IMR-90 (cell line): ENCODE measurements at regions not wholly inside any gene's neighbourhood (a gene's known extent, or its start where the extent isn't known, plus 50 kb on each side); places are given as distances from the start of the nearest gene placed in this dataset.

ENCODE experiments used
- ATAC-seq: fragments of 200-7000 bp; cut with Tn5 transposase; 2 replicates; pipeline ENCODE4 v1.9.1; 2020; ENCODE audit warnings: low read depth, mild to moderate bottlenecking, moderate library complexity
- BruUV-seq: library from RNA; stranded (reverse); fragments of 400-500 nt; replicated peaks from 2 replicates; lab custom pipeline; 2021; lab: Mats Ljungman, UMichigan
- CTCF ChIA-PET: fragments of 300-600 bp; formaldehyde crosslinking; extraction: SDS; loops from one replicate; lab custom pipeline; 2021; ENCODE audit warnings: antibody characterized with exemption; lab: Yijun Ruan, JAX
- POLR2A ChIA-PET: fragments of 300-600 bp; sonication (Branson Sonifier 250); formaldehyde crosslinking; loops from one replicate; lab custom pipeline; 2022; ENCODE audit warnings: antibody characterized with exemption; ENCODE audit not compliant: unreplicated experiment; lab: Charles Lee
- DNase-seq: peaks from one replicate; pipeline ENCODE4 v3.0.0; 2013
- H2AFZ ChIP-seq: replicated peaks from 2 replicates; pipeline ENCODE3; 2013; ENCODE audit warnings: low read length, mild to moderate bottlenecking; ENCODE audit not compliant: poor library complexity
- H2AK5ac ChIP-seq: 2 replicates; pipeline ENCODE4 v1.6.1; 2013; ENCODE audit warnings: low read depth, low read length, inconsistent platforms
- H2AK9ac ChIP-seq: replicated peaks from 2 replicates; pipeline ENCODE3; 2013; ENCODE audit warnings: mild to moderate bottlenecking, low read depth, low read length, moderate library complexity; ENCODE audit not compliant: poor library complexity
- H2BK120ac ChIP-seq: 2 replicates; pipeline ENCODE4 v1.6.1; 2013; ENCODE audit warnings: low read depth, low read length, inconsistent platforms
- H2BK15ac ChIP-seq: 3 replicates; pipeline ENCODE4 v1.6.1; 2013; ENCODE audit warnings: low read depth, low read length, inconsistent platforms
- H2BK20ac ChIP-seq: 2 replicates; pipeline ENCODE4 v1.6.1; 2013; ENCODE audit warnings: low read depth, mild to moderate bottlenecking, inconsistent platforms, low read length, moderate library complexity
- H2BK5ac ChIP-seq: 2 replicates; pipeline ENCODE4 v1.6.1; 2013; ENCODE audit warnings: mild to moderate bottlenecking, low read depth, low read length, inconsistent platforms; ENCODE audit not compliant: poor library complexity, severe bottlenecking
- H3K14ac ChIP-seq: replicated peaks from 2 replicates; pipeline ENCODE4 v1.6.1; 2013; ENCODE audit warnings: low read depth, low read length, inconsistent platforms
- H3K18ac ChIP-seq: 2 replicates; pipeline ENCODE4 v1.6.1; 2013; ENCODE audit warnings: low read depth, low read length, control low read depth
- H3K23ac ChIP-seq: 2 replicates; pipeline ENCODE4 v1.6.1; 2013; ENCODE audit warnings: low read depth, low read length, inconsistent platforms
- H3K27ac ChIP-seq: 2 replicates; pipeline ENCODE4 v1.5.1; 2013; ENCODE audit warnings: mild to moderate bottlenecking, control low read depth, low read length; ENCODE audit not compliant: insufficient read depth
- H3K27me3 ChIP-seq: 2 replicates; pipeline ENCODE4 v1.6.1; 2013; ENCODE audit warnings: low read length; ENCODE audit not compliant: control insufficient read depth, insufficient read depth
- H3K36me3 ChIP-seq: 2 replicates; pipeline ENCODE4 v1.6.1; 2013; ENCODE audit warnings: low read length, mixed read lengths; ENCODE audit not compliant: control insufficient read depth, insufficient read depth
- H3K4ac ChIP-seq: 2 replicates; pipeline ENCODE4 v1.6.1; 2013; ENCODE audit warnings: low read depth, low read length, inconsistent platforms
- H3K4me1 ChIP-seq: 2 replicates; pipeline ENCODE4 v1.6.1; 2013; ENCODE audit warnings: low read length, mixed read lengths; ENCODE audit not compliant: control insufficient read depth, insufficient read depth
- H3K4me2 ChIP-seq: 2 replicates; pipeline ENCODE4 v1.6.1; 2013; ENCODE audit warnings: low read depth, mild to moderate bottlenecking, control low read depth, low read length, moderate library complexity
- H3K4me3 ChIP-seq: 2 replicates; pipeline ENCODE4 v1.5.1; 2013; ENCODE audit warnings: low read depth, mild to moderate bottlenecking, control low read depth, low read length, moderate library complexity; ENCODE audit not compliant: insufficient read depth
- H3K56ac ChIP-seq: 2 replicates; pipeline ENCODE4 v1.6.1; 2013; ENCODE audit warnings: low read length, inconsistent platforms; ENCODE audit not compliant: insufficient read depth; ENCODE audit errors: extremely low read depth
- H3K79me1 ChIP-seq, 2 experiments: 2 replicates each; pipeline ENCODE4 v1.6.1; 2013; ENCODE audit warnings: low read length in 2 of 2, inconsistent platforms in 1 of 2, low read depth in 1 of 2
- H3K9ac ChIP-seq: 2 replicates; pipeline ENCODE4 v1.6.1; 2013; ENCODE audit warnings: low read depth, low read length, control low read depth
- H3K9me1 ChIP-seq: 2 replicates; pipeline ENCODE4 v1.6.1; 2013; ENCODE audit warnings: low read length, inconsistent platforms; ENCODE audit not compliant: insufficient read depth
- H3K9me3 ChIP-seq: 2 replicates; pipeline ENCODE4 v1.6.1; 2013; ENCODE audit warnings: low read length; ENCODE audit not compliant: control insufficient read depth, insufficient read depth
- H4K20me1 ChIP-seq: 2 replicates; pipeline ENCODE4 v1.6.1; 2013; ENCODE audit warnings: low read length, inconsistent platforms; ENCODE audit not compliant: insufficient read depth
- H4K5ac ChIP-seq: 2 replicates; pipeline ENCODE4 v1.6.1; 2013; ENCODE audit warnings: mild to moderate bottlenecking, low read depth, low read length, control low read depth
- H4K8ac ChIP-seq, 2 experiments: 2 replicates each; pipeline ENCODE4 v1.6.1; 2013; ENCODE audit warnings: low read depth in 2 of 2, low read length in 2 of 2, control low read depth in 1 of 2, inconsistent platforms in 1 of 2
- H4K91ac ChIP-seq: 2 replicates; pipeline ENCODE4 v1.6.1; 2013; ENCODE audit warnings: low read depth, low read length, inconsistent platforms; ENCODE audit not compliant: insufficient read depth
- CEBPB ChIP-seq: IDR thresholded peaks from 2 replicates; pipeline ENCODE4 v1.6.1; 2012; ENCODE audit warnings: low read depth, low read length, improper control_type of control experiment
- CHD1 ChIP-seq: IDR thresholded peaks from 2 replicates; pipeline ENCODE4 v1.6.1; 2012; ENCODE audit warnings: low read depth, low read length, improper control_type of control experiment
- FOS ChIP-seq: fragments of 150-350 bp; IDR thresholded peaks from 2 replicates; pipeline ENCODE4 v1.6.1; 2016; ENCODE audit warnings: low read depth, low read length
- MAFK ChIP-seq: IDR thresholded peaks from 2 replicates; pipeline ENCODE4 v1.6.1; 2012; ENCODE audit warnings: low read depth, low read length, improper control_type of control experiment
- MXI1 ChIP-seq: IDR thresholded peaks from 2 replicates; pipeline ENCODE4 v1.6.1; 2012; ENCODE audit warnings: low read depth, mild to moderate bottlenecking, low read length, moderate library complexity, borderline replicate concordance
- NFE2L2 ChIP-seq: fragments of 150-350 bp; IDR thresholded peaks from 2 replicates; pipeline ENCODE4 v1.6.1; 2016; ENCODE audit warnings: low read depth, mild to moderate bottlenecking, low read length
- POLR2A ChIP-seq: IDR thresholded peaks from 2 replicates; pipeline ENCODE4 v1.6.1; 2012; ENCODE audit warnings: mild to moderate bottlenecking, low read depth, low read length
- RAD21 ChIP-seq: IDR thresholded peaks from 2 replicates; pipeline ENCODE4 v1.6.1; 2012; ENCODE audit warnings: low read length, improper control_type of control experiment
- RCOR1 ChIP-seq: IDR thresholded peaks from 2 replicates; pipeline ENCODE4 v1.6.1; 2012; ENCODE audit warnings: mild to moderate bottlenecking, low read length, improper control_type of control experiment; ENCODE audit not compliant: insufficient replicate concordance
- RFX5 ChIP-seq: IDR thresholded peaks from 2 replicates; pipeline ENCODE4 v1.8.0; 2012; ENCODE audit warnings: low read depth, mild to moderate bottlenecking, low read length, moderate library complexity
- SMC3 ChIP-seq: fragments of 150-350 bp; IDR thresholded peaks from 2 replicates; pipeline ENCODE4 v1.6.1; 2016; ENCODE audit warnings: low read depth, mild to moderate bottlenecking, antibody characterized with exemption, low read length, moderate library complexity
- WGBS, 2 experiments: methylation state at CpG; one replicate each; pipeline versions ENCODE4 v1.1.5 to v1.1.7; 2013; ENCODE audit warnings: missing lambda C conversion rate in 2 of 2; ENCODE audit not compliant: insufficient read length in 1 of 2; ENCODE audit errors: extremely low coverage in 2 of 2; 5-methylcytosine and 5-hydroxymethylcytosine counted together
- dilution Hi-C: fragments of 300-500 bp; cut with HindIII; formaldehyde crosslinking; loops from one replicate; pipeline ENCODE4 v1.14.3; 2018; ENCODE audit warnings: low sequenced_read_pairs; ENCODE audit not compliant: unreplicated experiment
- in situ Hi-C: fragments of 300-500 bp; cut with MboI; formaldehyde crosslinking; loops from 3 replicates; pipeline ENCODE4 v1.14.3; 2019; ENCODE audit warnings: low sequenced_read_pairs, inconsistent platforms, mixed read lengths
- intact Hi-C: fragments of 100-400 bp; cut with micrococcal nuclease; formaldehyde crosslinking; loops from 2 replicates; pipeline ENCODE4 v1.10.0; 2022
- TF ChIP-seq, protein P1 (sequence below): fragments of 150-350 bp; IDR thresholded peaks from 2 replicates; pipeline ENCODE4 v1.6.1; 2016; ENCODE audit warnings: low read depth, mild to moderate bottlenecking, low read length, moderate library complexity, borderline replicate concordance
- TF ChIP-seq, protein P2 (sequence below): conservative IDR thresholded peaks from 2 replicates; pipeline ENCODE4 v1.5.1; 2012; ENCODE audit warnings: mild to moderate bottlenecking, low read depth, low read length, improper control_type of control experiment
- TF ChIP-seq, protein P3 (sequence below): fragments of 150-350 bp; IDR thresholded peaks from 2 replicates; pipeline ENCODE4 v1.6.1; 2017; ENCODE audit warnings: mild to moderate bottlenecking, antibody characterized with exemption, low read length, low read depth

DNA sequence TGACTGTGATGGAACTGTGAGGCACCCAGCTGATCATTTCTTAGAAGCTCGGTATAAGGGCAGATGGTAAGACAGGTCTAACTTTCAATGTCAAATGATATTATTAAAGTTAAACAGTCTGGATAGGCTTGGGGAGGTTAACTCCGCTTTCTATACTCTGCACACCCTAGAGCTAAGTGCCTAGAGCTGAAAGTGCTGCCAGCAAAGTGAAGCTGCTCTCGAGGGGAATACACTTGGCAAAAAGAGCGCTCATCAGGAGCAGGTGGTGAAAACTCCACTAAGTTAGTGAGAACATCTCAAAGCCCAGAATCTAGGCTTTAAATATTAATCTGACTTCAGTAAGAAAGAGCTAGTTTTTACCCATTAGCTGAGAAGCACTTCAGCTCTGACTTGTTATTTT lies 349.6 kb upstream of the SLC30A5 start:
- TF ChIP-seq RCOR1, result no peak
- no peak for TF ChIP-seq POLR2A
- TF ChIP-seq, protein P1, sequence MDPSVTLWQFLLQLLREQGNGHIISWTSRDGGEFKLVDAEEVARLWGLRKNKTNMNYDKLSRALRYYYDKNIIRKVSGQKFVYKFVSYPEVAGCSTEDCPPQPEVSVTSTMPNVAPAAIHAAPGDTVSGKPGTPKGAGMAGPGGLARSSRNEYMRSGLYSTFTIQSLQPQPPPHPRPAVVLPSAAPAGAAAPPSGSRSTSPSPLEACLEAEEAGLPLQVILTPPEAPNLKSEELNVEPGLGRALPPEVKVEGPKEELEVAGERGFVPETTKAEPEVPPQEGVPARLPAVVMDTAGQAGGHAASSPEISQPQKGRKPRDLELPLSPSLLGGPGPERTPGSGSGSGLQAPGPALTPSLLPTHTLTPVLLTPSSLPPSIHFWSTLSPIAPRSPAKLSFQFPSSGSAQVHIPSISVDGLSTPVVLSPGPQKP, result no peak
- TF ChIP-seq FOS, result no peak
- TF ChIP-seq, protein P2, sequence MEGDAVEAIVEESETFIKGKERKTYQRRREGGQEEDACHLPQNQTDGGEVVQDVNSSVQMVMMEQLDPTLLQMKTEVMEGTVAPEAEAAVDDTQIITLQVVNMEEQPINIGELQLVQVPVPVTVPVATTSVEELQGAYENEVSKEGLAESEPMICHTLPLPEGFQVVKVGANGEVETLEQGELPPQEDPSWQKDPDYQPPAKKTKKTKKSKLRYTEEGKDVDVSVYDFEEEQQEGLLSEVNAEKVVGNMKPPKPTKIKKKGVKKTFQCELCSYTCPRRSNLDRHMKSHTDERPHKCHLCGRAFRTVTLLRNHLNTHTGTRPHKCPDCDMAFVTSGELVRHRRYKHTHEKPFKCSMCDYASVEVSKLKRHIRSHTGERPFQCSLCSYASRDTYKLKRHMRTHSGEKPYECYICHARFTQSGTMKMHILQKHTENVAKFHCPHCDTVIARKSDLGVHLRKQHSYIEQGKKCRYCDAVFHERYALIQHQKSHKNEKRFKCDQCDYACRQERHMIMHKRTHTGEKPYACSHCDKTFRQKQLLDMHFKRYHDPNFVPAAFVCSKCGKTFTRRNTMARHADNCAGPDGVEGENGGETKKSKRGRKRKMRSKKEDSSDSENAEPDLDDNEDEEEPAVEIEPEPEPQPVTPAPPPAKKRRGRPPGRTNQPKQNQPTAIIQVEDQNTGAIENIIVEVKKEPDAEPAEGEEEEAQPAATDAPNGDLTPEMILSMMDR, result no peak
- no peak for TF ChIP-seq MXI1
- no peak for TF ChIP-seq CEBPB
- TF ChIP-seq NFE2L2, result no peak
- TF ChIP-seq RAD21, result no peak
- TF ChIP-seq CHD1, result no peak
- TF ChIP-seq, protein P3, sequence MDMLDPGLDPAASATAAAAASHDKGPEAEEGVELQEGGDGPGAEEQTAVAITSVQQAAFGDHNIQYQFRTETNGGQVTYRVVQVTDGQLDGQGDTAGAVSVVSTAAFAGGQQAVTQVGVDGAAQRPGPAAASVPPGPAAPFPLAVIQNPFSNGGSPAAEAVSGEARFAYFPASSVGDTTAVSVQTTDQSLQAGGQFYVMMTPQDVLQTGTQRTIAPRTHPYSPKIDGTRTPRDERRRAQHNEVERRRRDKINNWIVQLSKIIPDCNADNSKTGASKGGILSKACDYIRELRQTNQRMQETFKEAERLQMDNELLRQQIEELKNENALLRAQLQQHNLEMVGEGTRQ, result no peak
- TF ChIP-seq MAFK, result no peak
- TF ChIP-seq RFX5, result no peak
- TF ChIP-seq SMC3, result no peak
- no peak overlapping the region for H3K27ac ChIP-seq
- no peak overlapping the region for H2AFZ ChIP-seq
- no peak overlapping the region for H3K4me2 ChIP-seq
- no peak overlapping the region for H3K56ac ChIP-seq
- H2AK5ac ChIP-seq, result no peak overlapping the region
- no peak overlapping the region for H3K9ac ChIP-seq
- no peak overlapping the region for H2BK20ac ChIP-seq
- H4K91ac ChIP-seq, result no peak overlapping the region
- in situ Hi-C loops (no loop called here), intact Hi-C loops (no loop called here), dilution Hi-C loops (no loop called here)
- H3K79me1 ChIP-seq, result no peaks in the 10 kb centered on the region
- no CpG with 5 or more reads among the region's 4 CpGs for WGBS, 2 experiments
- H3K14ac ChIP-seq, result no peak overlapping the region
- H4K20me1 ChIP-seq, result no peaks in the 10 kb centered on the region
- no peak overlapping the region for H2BK120ac ChIP-seq
- H4K5ac ChIP-seq, result no peak overlapping the region
- ChIA-PET POLR2A (no interaction called here), CTCF (interaction anchor here (0.6 kb wide), 1 partner anchor 18 kb away, joined by 4 read pairs; no protein-coding TSS in a partner anchor)
- H3K9me1 ChIP-seq, result no peaks in the 10 kb centered on the region
- H3K27me3 ChIP-seq, result no peaks in the 10 kb centered on the region; the same call in 1 of the 2 replicates
- no peak overlapping the region for H2BK15ac ChIP-seq
- no peak overlapping the region for H3K18ac ChIP-seq
- no peak overlapping the region for H3K4me3 ChIP-seq
- DNase-seq, result no peak
- BruUV-seq, result no TSS peak
- H3K4me1 ChIP-seq, result no peaks in the 10 kb centered on the region
- no peak overlapping the region for H2AK9ac ChIP-seq
- no peak overlapping the region for H3K4ac ChIP-seq
- ATAC-seq, result no peak
- no peaks in the 10 kb centered on the region for H3K9me3 ChIP-seq
- H3K23ac ChIP-seq, result no peak overlapping the region
- no peak overlapping the region for H2BK5ac ChIP-seq
- no peaks in the 10 kb centered on the region for H3K36me3 ChIP-seq
- no peak overlapping the region for H4K8ac ChIP-seq
